ENCODE measurements at regions not wholly inside any gene's neighbourhood (a gene's known extent, or its start where the extent isn't known, plus 50 kb on each side); places are given as distances from the start of the nearest gene placed in this dataset.

- no peaks in the 10 kb centered on the region for H3K4me1 Mint-ChIP-seq
- ATAC-seq = no peak
- H3K27ac Mint-ChIP-seq = no peak overlapping the region
Measured at GRCh38 chr15:46548989-46549388, 914.2 kb downstream of the SQOR start.

GRCh38 chr15:46552316-46552715 lies 917.5 kb downstream of the SQOR start:
- no peak overlapping the region for H3K4me3 Mint-ChIP-seq
- no peaks in the 10 kb centered on the region for H3K27me3 Mint-ChIP-seq
- H3K27ac Mint-ChIP-seq = no peak overlapping the region
- no peaks in the 10 kb centered on the region for H3K36me3 Mint-ChIP-seq (ENCODE audit: low read depth)
- DNase-seq (no peak), ATAC-seq (no peak)
- H3K4me1 Mint-ChIP-seq = no peaks in the 10 kb centered on the region
- peaks cover 3% of the 10 kb centered on the region for H3K9me3 Mint-ChIP-seq

More at GRCh38 chr15:46548989-46549388, 914.2 kb downstream of the SQOR start:
- Mint-ChIP-seq H3K4me3 (no peak overlapping the region), H3K36me3 (ENCODE audit: low read depth) (no peaks in the 10 kb centered on the region), H3K9me3 (peaks cover 3% of the 10 kb centered on the region), H3K27me3 (no peaks in the 10 kb centered on the region)
- no peak for DNase-seq

- ATAC-seq = no peak
- no peak overlapping the region for H3K27ac Mint-ChIP-seq
- no peak overlapping the region for H3K4me3 Mint-ChIP-seq
Measured at GRCh38 chr15:46555547-46555946, 920.7 kb downstream of the SQOR start.

GRCh38 chr15:46556010-46556409 lies 921.2 kb downstream of the SQOR start:
- H3K4me1 Mint-ChIP-seq = no peaks in the 10 kb centered on the region
- H3K36me3 Mint-ChIP-seq (ENCODE audit: low read depth) = no peaks in the 10 kb centered on the region
- no peaks in the 10 kb centered on the region for H3K9me3 Mint-ChIP-seq
- H3K27ac Mint-ChIP-seq = no peak overlapping the region
- DNase-seq (no peak), ATAC-seq (no peak)
- H3K4me3 Mint-ChIP-seq = no peak overlapping the region
- no peaks in the 10 kb centered on the region for H3K27me3 Mint-ChIP-seq

More at GRCh38 chr15:46555547-46555946, 920.7 kb downstream of the SQOR start:
- Mint-ChIP-seq H3K4me1 (no peaks in the 10 kb centered on the region), H3K27me3 (no peaks in the 10 kb centered on the region), H3K9me3 (no peaks in the 10 kb centered on the region), H3K36me3 (ENCODE audit: low read depth) (no peaks in the 10 kb centered on the region)
- DNase-seq = no peak

- Mint-ChIP-seq H3K9me3 (peaks cover 4% of the 10 kb centered on the region), H3K4me3 (no peak overlapping the region), H3K4me1 (no peaks in the 10 kb centered on the region), H3K27ac (no peak overlapping the region), H3K27me3 (no peaks in the 10 kb centered on the region), H3K36me3 (ENCODE audit: low read depth) (no peaks in the 10 kb centered on the region)
- ATAC-seq (no peak), DNase-seq (no peak)
Measured at GRCh38 chr15:46556559-46557379, 921.9 kb downstream of the SQOR start.

- DNase-seq (no peak), ATAC-seq (no peak)
- H3K27me3 Mint-ChIP-seq = no peaks in the 10 kb centered on the region
- no peaks in the 10 kb centered on the region for H3K4me1 Mint-ChIP-seq
- no peaks in the 10 kb centered on the region for H3K36me3 Mint-ChIP-seq (ENCODE audit: low read depth)
- no peak overlapping the region for H3K27ac Mint-ChIP-seq
- H3K4me3 Mint-ChIP-seq = no peak overlapping the region
- H3K9me3 Mint-ChIP-seq = peaks cover 7% of the 10 kb centered on the region
Measured at GRCh38 chr15:46567968-46568367, 933.1 kb downstream of the SQOR start.

GRCh38 chr15:46569781-46570180 lies 935.0 kb downstream of the SQOR start:
- Mint-ChIP-seq H3K4me3 (no peak overlapping the region), H3K9me3 (peaks cover 3% of the 10 kb centered on the region), H3K27ac (no peak overlapping the region), H3K4me1 (no peaks in the 10 kb centered on the region), H3K36me3 (ENCODE audit: low read depth) (no peaks in the 10 kb centered on the region), H3K27me3 (no peaks in the 10 kb centered on the region)
- ATAC-seq (no peak), DNase-seq (no peak)

GRCh38 chr15:46576646-46577395 lies 942.0 kb downstream of the SQOR start:
- H3K4me1 Mint-ChIP-seq = no peaks in the 10 kb centered on the region
- DNase-seq = no peak
- H3K27me3 Mint-ChIP-seq = no peaks in the 10 kb centered on the region
- H3K36me3 Mint-ChIP-seq (ENCODE audit: low read depth) = no peaks in the 10 kb centered on the region
- no peak overlapping the region for H3K27ac Mint-ChIP-seq
- H3K4me3 Mint-ChIP-seq = no peak overlapping the region
- no peak for ATAC-seq
- peaks cover 4% of the 10 kb centered on the region for H3K9me3 Mint-ChIP-seq

GRCh38 chr15:46577767-46578166 lies 942.9 kb downstream of the SQOR start:
- H3K27ac Mint-ChIP-seq = no peak overlapping the region
- no peak overlapping the region for H3K4me3 Mint-ChIP-seq
- DNase-seq (no peak), ATAC-seq (no peak)
- H3K9me3 Mint-ChIP-seq = peaks cover 4% of the 10 kb centered on the region
- no peaks in the 10 kb centered on the region for H3K27me3 Mint-ChIP-seq
- no peaks in the 10 kb centered on the region for H3K36me3 Mint-ChIP-seq (ENCODE audit: low read depth)
- H3K4me1 Mint-ChIP-seq = no peaks in the 10 kb centered on the region

- H3K36me3 Mint-ChIP-seq (ENCODE audit: low read depth) = no peaks in the 10 kb centered on the region
- no peaks in the 10 kb centered on the region for H3K4me1 Mint-ChIP-seq
- no peaks in the 10 kb centered on the region for H3K27me3 Mint-ChIP-seq
- DNase-seq (no peak), ATAC-seq (no peak)
- H3K27ac Mint-ChIP-seq = no peak overlapping the region
- H3K4me3 Mint-ChIP-seq = no peak overlapping the region
- H3K9me3 Mint-ChIP-seq = peaks cover 8% of the 10 kb centered on the region
Measured at GRCh38 chr15:46580487-46580886, 945.7 kb downstream of the SQOR start.

GRCh38 chr15:46580924-46581323 lies 946.1 kb downstream of the SQOR start:
- H3K4me3 Mint-ChIP-seq = no peak overlapping the region
- H3K9me3 Mint-ChIP-seq = peaks cover 9% of the 10 kb centered on the region
- H3K4me1 Mint-ChIP-seq = no peaks in the 10 kb centered on the region
- no peak for ATAC-seq
- no peak for DNase-seq
- H3K27me3 Mint-ChIP-seq = no peaks in the 10 kb centered on the region
- H3K36me3 Mint-ChIP-seq (ENCODE audit: low read depth) = no peaks in the 10 kb centered on the region
- H3K27ac Mint-ChIP-seq = no peak overlapping the region

- Mint-ChIP-seq H3K36me3 (ENCODE audit: low read depth) (no peaks in the 10 kb centered on the region), H3K9me3 (peaks cover 29% of the 10 kb centered on the region), H3K4me1 (no peaks in the 10 kb centered on the region), H3K27ac (no peak overlapping the region), H3K4me3 (no peak overlapping the region), H3K27me3 (no peaks in the 10 kb centered on the region)
- ATAC-seq = no peak
- DNase-seq = no peak
Measured at GRCh38 chr15:46589088-46589487, 954.3 kb downstream of the SQOR start.

- DNase-seq = no peak
- no peaks in the 10 kb centered on the region for H3K36me3 Mint-ChIP-seq (ENCODE audit: low read depth)
- no peaks in the 10 kb centered on the region for H3K27me3 Mint-ChIP-seq
- H3K9me3 Mint-ChIP-seq = peaks cover 23% of the 10 kb centered on the region
- no peaks in the 10 kb centered on the region for H3K4me1 Mint-ChIP-seq
- no peak for ATAC-seq
- H3K27ac Mint-ChIP-seq = no peak overlapping the region
- H3K4me3 Mint-ChIP-seq = no peak overlapping the region
Measured at GRCh38 chr15:46591462-46591861, 956.6 kb downstream of the SQOR start.

- Mint-ChIP-seq H3K27ac (no peak overlapping the region), H3K4me1 (no peaks in the 10 kb centered on the region), H3K36me3 (ENCODE audit: low read depth) (no peaks in the 10 kb centered on the region), H3K27me3 (no peaks in the 10 kb centered on the region), H3K9me3 (peaks cover 13% of the 10 kb centered on the region), H3K4me3 (no peak overlapping the region)
- DNase-seq (no peak), ATAC-seq (no peak)
Measured at GRCh38 chr15:46595016-46595415, 960.2 kb downstream of the SQOR start.

GRCh38 chr15:46607077-46607476 lies 972.2 kb downstream of the SQOR start:
- no peaks in the 10 kb centered on the region for H3K27me3 Mint-ChIP-seq
- H3K36me3 Mint-ChIP-seq (ENCODE audit: low read depth) = no peaks in the 10 kb centered on the region
- peaks cover 12% of the 10 kb centered on the region for H3K9me3 Mint-ChIP-seq
- DNase-seq (no peak), ATAC-seq (no peak)
- no peak overlapping the region for H3K27ac Mint-ChIP-seq
- no peaks in the 10 kb centered on the region for H3K4me1 Mint-ChIP-seq
- no peak overlapping the region for H3K4me3 Mint-ChIP-seq

Data from activated naive CD8-positive, alpha-beta T cell treated with anti-CD3 and anti-CD28 coated beads, Interleukin-2, amount 50 U/mL, for 24 hours (primary cell).